Esophagus (tissue), 2 donors: ENCODE measurements at regions not wholly inside any gene's neighbourhood (a gene's known extent, or its start where the extent isn't known, plus 50 kb on each side); places are given as distances from the start of the nearest gene placed in this dataset.
"Not testable (repeated sequence)": the region's sequence is repeated elsewhere in the genome, so short reads cannot be mapped to it uniquely, and the experiment has no call there.

Source experiments
- H3K27ac ChIP-seq, 2 donors: one replicate each; pipeline ENCODE4 v1.5.1; 2013; ENCODE audit warnings: low read depth in 2 of 2, mild to moderate bottlenecking in 2 of 2, inconsistent platforms in 1 of 2, low read length in 1 of 2, moderate library complexity in 1 of 2
- H3K27me3 ChIP-seq, 2 donors: one replicate each; pipeline ENCODE4 v1.6.1; 2013; ENCODE audit warnings: low read length in 2 of 2, control low read depth in 1 of 2, mild to moderate bottlenecking in 1 of 2; ENCODE audit not compliant: insufficient read depth in 2 of 2, control insufficient read depth in 1 of 2
- H3K36me3 ChIP-seq, 2 donors: one replicate each; pipeline ENCODE4 v1.6.1; 2013; ENCODE audit warnings: low read length in 1 of 2; ENCODE audit not compliant: control insufficient read depth in 2 of 2, insufficient read depth in 2 of 2
- H3K4me1 ChIP-seq, 2 donors: one replicate each; pipeline ENCODE4 v1.6.1; 2013; ENCODE audit warnings: low read length in 1 of 2; ENCODE audit not compliant: control insufficient read depth in 2 of 2, insufficient read depth in 2 of 2
- H3K4me3 ChIP-seq, 2 donors: one replicate each; pipeline ENCODE4 v1.5.1; 2013; ENCODE audit warnings: low read length in 2 of 2, mild to moderate bottlenecking in 2 of 2, low read depth in 1 of 2, moderate library complexity in 1 of 2
- H3K9me3 ChIP-seq, 2 donors: one replicate each; pipeline ENCODE4 v1.6.1; 2013; ENCODE audit warnings: mild to moderate bottlenecking in 2 of 2, low read depth in 1 of 2, low read length in 1 of 2, moderate library complexity in 1 of 2; ENCODE audit not compliant: control insufficient read depth in 2 of 2, insufficient read depth in 1 of 2
- WGBS, 2 donors: extraction: QIAGEN DNeasy Blood & Tissue Kit; methylation state at CpG; one replicate each; pipeline ENCODE4 v1.1.7; 2013; 5-methylcytosine and 5-hydroxymethylcytosine counted together
- donor health status: healthy with polysubstance abuse.
- donor health status: Bipolar disorder and iron deficiency.

DNA sequence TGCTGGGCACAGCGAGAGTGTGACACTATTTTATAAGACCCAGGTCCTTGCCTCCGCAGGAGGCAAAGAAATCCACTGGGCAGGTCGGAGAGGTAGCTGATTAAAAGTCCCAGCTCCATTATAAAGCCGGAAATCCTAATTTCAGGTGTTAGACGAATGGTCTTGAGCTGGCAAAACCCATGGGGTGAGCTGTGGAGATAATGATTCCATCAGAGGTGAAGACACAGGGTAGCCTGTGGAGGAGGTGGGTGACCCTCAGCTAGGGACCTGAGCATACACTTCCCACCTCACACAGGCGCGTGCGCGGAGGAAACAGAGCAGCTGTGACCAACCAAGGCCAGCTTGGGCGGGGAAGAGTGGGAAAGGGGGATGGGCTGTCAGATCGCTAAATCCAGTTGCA is 201.7 kb upstream of the CXCR4 start:
- WGBS, 2 donors: 86 to 87% methylated on average over 11 of the region's 11 CpGs
- H3K4me3 ChIP-seq: no peak overlapping the region
- H3K36me3 ChIP-seq: no peaks in the 10 kb centered on the region
- no peaks in the 10 kb centered on the region for H3K9me3 ChIP-seq
- no peak overlapping the region for H3K27ac ChIP-seq
- no peaks in the 10 kb centered on the region for H3K27me3 ChIP-seq
- no peaks in the 10 kb centered on the region for H3K4me1 ChIP-seq

DNA sequence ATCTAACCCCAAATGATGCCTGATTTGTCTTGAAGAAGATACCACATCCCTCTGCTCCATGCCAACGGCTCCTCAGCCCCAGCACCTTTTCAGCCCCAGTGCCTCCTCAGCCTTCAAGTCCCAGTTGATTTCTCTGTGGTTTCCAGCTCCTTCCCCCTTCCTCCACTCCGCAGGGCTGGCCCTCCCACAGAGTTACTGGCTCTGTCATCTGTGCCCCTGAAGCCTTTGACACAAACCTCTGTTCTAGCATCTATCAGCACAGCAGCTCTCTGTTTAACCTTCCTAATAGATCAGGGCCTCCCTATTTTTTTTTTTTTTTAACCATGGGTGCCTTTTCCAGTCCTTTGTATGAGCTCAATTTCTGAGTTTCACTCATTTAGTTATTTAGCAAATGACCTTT is 201.3 kb upstream of the CXCR4 start:
- Histone ChIP-seq H3K36me3 (no peaks in the 10 kb centered on the region), H3K27me3 (no peaks in the 10 kb centered on the region), H3K4me3 (no peak overlapping the region), H3K4me1 (no peaks in the 10 kb centered on the region), H3K27ac (no peak overlapping the region), H3K9me3 (no peaks in the 10 kb centered on the region)
- WGBS, 2 donors: 53 to 71% methylated on average over 2 of the region's 2 CpGs

DNA sequence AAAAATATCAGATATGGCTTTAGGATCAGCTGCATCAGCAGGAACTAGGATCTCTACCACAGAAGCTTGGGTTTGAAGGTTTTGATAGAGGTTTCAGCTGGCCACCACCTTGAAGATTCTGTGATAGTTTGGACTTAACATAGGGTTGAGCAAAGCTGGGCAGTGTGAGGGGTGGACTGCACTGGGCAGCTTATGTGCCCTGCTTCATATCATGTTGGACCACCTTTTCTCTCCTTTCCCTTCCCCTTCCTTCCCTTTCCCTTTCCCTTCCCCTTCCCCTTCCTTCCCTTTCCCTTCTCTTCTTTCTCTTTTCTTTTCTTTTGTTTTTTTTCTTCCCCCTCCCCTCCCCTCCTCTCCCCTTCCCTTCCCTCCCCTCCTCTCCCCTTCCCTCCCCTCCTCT is 196.3 kb upstream of the CXCR4 start:
- H3K4me3 ChIP-seq: no peak overlapping the region
- H3K36me3 ChIP-seq: no peaks in the 10 kb centered on the region
- H3K4me1 ChIP-seq: no peaks in the 10 kb centered on the region
- no peak overlapping the region for H3K27ac ChIP-seq
- H3K27me3 ChIP-seq: no peaks in the 10 kb centered on the region
- no peaks in the 10 kb centered on the region for H3K9me3 ChIP-seq

DNA sequence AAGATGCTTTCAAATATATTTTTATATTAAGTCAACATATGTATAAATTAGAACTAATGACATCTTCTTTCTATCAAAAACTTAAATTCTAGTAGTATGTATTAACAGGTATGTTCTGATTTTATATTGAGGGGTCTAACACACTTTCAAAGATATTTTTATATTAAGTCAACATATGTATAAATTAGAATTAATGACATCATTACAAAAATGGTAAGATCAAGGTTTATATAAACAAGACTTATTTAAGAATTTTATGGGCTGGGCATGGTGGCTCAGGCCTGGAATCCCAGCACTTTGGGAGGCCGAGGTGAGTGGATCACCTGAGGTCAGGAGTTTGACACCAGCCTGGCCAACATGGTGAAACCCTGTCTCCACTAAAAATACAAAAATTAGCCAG is 194.6 kb upstream of the CXCR4 start:
- not testable (repeated sequence) for H3K4me1 ChIP-seq, H3K27ac ChIP-seq, H3K4me3 ChIP-seq, H3K36me3 ChIP-seq, H3K27me3 ChIP-seq, H3K9me3 ChIP-seq
- WGBS, 2 donors: 92 to 95% methylated on average over 1 of the region's 1 CpG

DNA sequence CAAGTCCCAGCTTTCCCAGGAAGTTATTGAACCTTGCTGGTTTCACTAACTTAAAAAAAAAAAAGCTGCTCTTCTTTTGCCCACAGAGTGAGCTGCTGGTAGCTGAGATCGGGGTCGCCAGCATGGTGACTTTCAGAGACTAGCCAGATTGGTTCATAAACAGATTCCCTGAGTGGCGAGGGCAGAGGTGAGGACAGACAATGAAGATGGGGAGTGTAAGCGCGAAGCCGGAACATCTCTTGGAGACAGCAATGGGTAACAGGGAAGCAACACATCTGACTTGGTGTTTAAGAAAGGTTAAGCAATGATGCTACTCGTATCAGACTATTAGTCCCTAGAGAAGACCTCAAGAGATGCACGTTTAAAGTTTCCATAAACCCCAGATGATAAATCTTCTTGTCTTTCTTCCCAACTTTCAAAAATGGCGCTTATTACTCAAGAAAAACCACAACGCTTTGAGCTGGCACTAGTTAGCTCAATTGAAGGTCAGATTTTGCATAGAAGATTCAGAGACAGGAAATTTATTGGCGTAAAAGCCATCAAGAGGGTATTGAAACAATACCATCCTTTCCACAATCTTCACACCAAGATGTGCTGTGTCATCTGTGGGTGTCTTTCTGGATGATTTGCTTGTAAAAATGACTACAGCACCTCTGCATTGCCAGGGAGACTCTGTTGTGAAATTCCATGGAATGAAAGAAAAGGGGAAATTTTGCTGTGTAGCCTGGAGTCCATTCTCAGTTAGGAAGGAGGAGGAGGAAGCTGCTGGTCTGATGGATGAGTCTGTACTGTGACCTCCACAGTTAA is 193.1 kb upstream of the CXCR4 start:
- Histone ChIP-seq H3K4me3 (no peak overlapping the region), H3K36me3 (no peaks in the 10 kb centered on the region), H3K27me3 (no peaks in the 10 kb centered on the region), H3K9me3 (no peaks in the 10 kb centered on the region), H3K27ac (no peak overlapping the region), H3K4me1 (peaks cover 0 to 3% of the 10 kb centered on the region in 2 donors)
- 76 to 77% methylated on average over 11 of the region's 11 CpGs for WGBS, 2 donors

DNA sequence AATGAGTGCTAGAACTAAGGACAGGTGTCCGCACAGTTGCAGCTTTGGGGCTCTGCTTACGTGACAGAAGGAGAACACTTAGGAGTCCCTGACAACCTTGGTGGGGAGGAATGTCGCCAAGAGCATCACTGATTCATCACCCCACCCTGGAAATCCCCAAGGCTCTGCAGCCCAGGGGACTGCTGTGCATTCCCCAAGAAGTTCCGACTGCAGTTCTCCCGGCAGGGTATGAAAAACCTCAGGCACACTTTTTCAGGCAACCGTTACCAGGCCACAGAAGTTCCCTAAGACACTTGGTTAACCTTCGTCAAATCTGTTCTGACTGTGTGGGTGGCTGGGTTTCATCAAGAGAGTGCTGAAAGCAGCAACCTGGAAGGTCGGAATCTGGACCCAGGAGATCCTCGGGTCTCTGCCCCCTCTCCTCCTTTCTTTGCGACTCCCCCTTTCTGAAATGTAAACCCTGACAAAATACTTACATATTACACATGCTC is 192.1 kb upstream of the CXCR4 start:
- Histone ChIP-seq H3K27ac (no peak overlapping the region), H3K4me3 (no peak overlapping the region), H3K27me3 (no peaks in the 10 kb centered on the region), H3K4me1 (peaks cover 0 to 3% of the 10 kb centered on the region in 2 donors), H3K9me3 (no peaks in the 10 kb centered on the region), H3K36me3 (no peaks in the 10 kb centered on the region)
- WGBS, 2 donors: 61 to 67% methylated on average over 10 of the region's 10 CpGs

DNA sequence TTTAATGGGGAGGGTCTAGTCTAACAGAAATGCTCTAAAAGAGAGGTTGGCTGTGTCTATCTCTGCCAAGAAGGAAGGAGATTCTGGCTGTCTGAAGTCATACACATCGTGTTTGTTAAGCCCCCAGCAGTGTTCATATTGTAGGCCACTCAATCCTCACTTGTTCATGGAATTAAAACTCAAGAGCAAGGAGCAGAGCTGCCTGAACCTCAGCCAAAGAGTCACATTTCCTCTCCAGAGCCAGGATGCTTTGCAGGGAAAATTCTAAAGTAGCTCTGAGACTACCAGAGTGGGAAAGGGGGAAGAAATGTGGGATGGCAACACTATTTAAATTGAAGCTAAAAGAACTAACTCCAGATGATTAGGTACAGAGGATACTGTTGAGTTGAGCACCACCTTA is 190.7 kb upstream of the CXCR4 start:
- Histone ChIP-seq H3K27me3 (no peaks in the 10 kb centered on the region), H3K4me3 (no peak overlapping the region), H3K4me1 (peaks cover 0 to 3% of the 10 kb centered on the region in 2 donors), H3K27ac (no peak overlapping the region), H3K36me3 (no peaks in the 10 kb centered on the region), H3K9me3 (no peaks in the 10 kb centered on the region)
- WGBS, 2 donors: 50 to 59% methylated on average over 1 of the region's 1 CpG

DNA sequence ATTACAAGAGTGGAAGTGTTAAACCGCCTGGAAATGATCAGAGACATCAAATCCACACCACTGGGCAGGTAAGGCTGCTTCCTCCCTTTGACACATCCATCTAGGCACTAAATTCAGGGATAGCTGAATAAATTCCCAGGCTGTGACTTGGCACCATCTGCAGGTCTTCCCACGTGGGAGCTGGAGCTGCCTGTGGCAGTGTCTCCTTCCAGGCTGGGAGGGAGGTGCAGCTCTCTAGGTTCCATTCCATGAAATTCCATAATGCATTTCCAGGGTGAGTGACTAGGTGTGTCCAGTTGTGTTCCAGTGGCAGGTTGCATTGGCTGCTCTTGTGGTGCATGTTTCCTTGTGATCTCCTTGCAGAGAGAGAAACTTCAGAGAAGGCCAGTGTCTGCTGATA is 188.9 kb upstream of the CXCR4 start:
- H3K9me3 ChIP-seq: no peaks in the 10 kb centered on the region

DNA sequence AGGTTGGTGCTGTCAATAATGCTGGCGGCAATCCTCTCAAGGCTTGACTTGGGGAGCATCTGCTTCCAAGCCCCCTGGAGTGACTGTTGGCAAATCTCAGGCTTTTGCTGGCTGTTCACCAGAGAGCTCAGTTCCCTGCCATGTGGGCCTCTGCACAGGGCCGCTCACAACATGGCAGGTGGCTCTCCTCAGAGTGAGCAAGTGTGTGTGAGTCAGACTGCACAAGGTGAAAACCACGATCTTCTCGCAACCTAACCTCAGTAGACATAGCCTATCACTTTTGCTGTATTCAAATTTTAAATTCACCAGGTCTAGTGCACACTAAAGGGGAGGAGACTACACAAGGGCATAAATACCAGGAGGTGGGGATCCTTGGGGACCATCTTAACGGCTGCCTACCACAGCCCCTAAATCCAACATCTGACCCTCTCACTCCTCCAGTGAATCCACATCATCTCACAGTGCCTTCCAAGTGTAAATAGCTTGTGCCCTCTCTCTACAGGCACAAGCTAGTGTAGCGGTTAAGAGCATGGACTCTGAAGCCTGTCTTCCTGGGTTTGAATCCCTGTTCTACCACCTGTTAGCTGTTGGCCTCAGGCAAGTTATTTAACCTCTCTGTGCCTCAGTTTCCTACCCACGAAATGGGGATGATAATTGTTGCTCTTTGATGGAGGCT is 187.7 kb upstream of the CXCR4 start:
- peaks cover 0 to 3% of the 10 kb centered on the region in 2 donors for H3K4me1 ChIP-seq
- no peaks in the 10 kb centered on the region for H3K9me3 ChIP-seq
- H3K36me3 ChIP-seq: no peaks in the 10 kb centered on the region
- 79% methylated on average over 7 of the region's 7 CpGs for WGBS, 2 donors
- no peak overlapping the region for H3K4me3 ChIP-seq
- H3K27ac ChIP-seq: no peak overlapping the region
- no peaks in the 10 kb centered on the region for H3K27me3 ChIP-seq

More for the DNA sequence above, 188.9 kb upstream of the CXCR4 start:
- WGBS, 2 donors: 62 to 66% methylated on average over 2 of the region's 2 CpGs
- Histone ChIP-seq H3K36me3 (no peaks in the 10 kb centered on the region), H3K4me1 (peaks cover 0 to 3% of the 10 kb centered on the region in 2 donors), H3K27me3 (no peaks in the 10 kb centered on the region), H3K27ac (no peak overlapping the region), H3K4me3 (no peak overlapping the region)

DNA sequence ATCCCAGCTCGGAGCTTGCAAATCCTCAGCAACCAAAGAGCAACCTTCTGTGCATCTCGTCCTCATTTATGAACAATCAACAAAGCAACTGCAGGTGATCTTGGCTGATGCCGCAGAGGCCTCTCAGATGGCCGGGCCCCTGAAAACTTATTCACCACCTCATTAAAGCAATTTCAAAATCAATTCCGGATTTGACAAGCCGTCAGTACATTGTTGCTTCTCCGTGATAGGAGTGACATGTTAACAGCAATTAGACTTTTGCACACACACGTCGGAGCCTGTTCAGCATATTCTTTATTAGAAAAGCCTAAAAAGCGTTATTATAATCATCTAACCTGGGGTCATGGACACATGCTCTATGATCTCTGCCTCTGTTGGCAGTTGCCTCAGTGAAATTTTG is 183.1 kb upstream of the CXCR4 start:
- H3K4me3 ChIP-seq: no peak overlapping the region

More for the DNA sequence above, 183.1 kb upstream of the CXCR4 start:
- Histone ChIP-seq H3K27me3 (no peaks in the 10 kb centered on the region), H3K36me3 (no peaks in the 10 kb centered on the region), H3K27ac (no peak overlapping the region), H3K4me1 (no peaks in the 10 kb centered on the region), H3K9me3 (no peaks in the 10 kb centered on the region)
- 78 to 81% methylated on average over 10 of the region's 10 CpGs for WGBS, 2 donors
